Mammary epithelial cell (primary cell): ENCODE measurements at regions not wholly inside any gene's neighbourhood (a gene's known extent, or its start where the extent isn't known, plus 50 kb on each side); places are given as distances from the start of the nearest gene placed in this dataset.

Experiments used
- CTCF ChIP-seq, 2 donors: IDR thresholded peaks in 1 of 2; conservative IDR thresholded peaks in 1 of 2; 2 replicates each; pipeline ENCODE4 v1.5.1; 2011 to 2012; ENCODE audit warnings: inconsistent platforms in 2 of 2, low read length in 2 of 2, mild to moderate bottlenecking in 2 of 2, control low read depth in 1 of 2, low read depth in 1 of 2; ENCODE audit not compliant: insufficient read depth in 1 of 2; ENCODE audit errors: extremely low read depth in 1 of 2
- EZH2 ChIP-seq: IDR thresholded peaks from 2 replicates; pipeline ENCODE4 v1.6.1; 2012; ENCODE audit warnings: low read length, inconsistent platforms, borderline replicate concordance

GRCh38 chr12:118520214-118521035 is 144.1 kb downstream of the SUDS3 start:
- TF ChIP-seq CTCF (conservative IDR thresholded peaks at IDR 0.05 in 1 of 2, IDR thresholded peaks at IDR 0.05 in 1 of 2; ENCODE audit: extremely low read depth in 1 of 2, insufficient read depth in 1 of 2, low read depth in 1 of 2, low read length in 2 of 2) (no peak), EZH2 (no peak)
